ENCODE measurements at regions not wholly inside any gene's neighbourhood (a gene's known extent, or its start where the extent isn't known, plus 50 kb on each side); places are given as distances from the start of the nearest gene placed in this dataset.

- Mint-ChIP-seq H3K27ac (ENCODE audit: unreplicated experiment) (no peak overlapping the region), H3K27me3 (ENCODE audit: low read depth, unreplicated experiment) (no peaks in the 10 kb centered on the region), H3K4me1 (ENCODE audit: low read depth, unreplicated experiment) (no peaks in the 10 kb centered on the region), H3K9me3 (ENCODE audit: unreplicated experiment) (no peaks in the 10 kb centered on the region), H3K36me3 (ENCODE audit: low read depth, unreplicated experiment) (no peaks in the 10 kb centered on the region), H3K4me3 (ENCODE audit: unreplicated experiment) (no peak overlapping the region)
- H3K79me2 ChIP-seq (ENCODE audit: insufficient read depth, low read length), result no peaks in the 10 kb centered on the region
- no peak overlapping the region for H2AFZ ChIP-seq (ENCODE audit: low read depth, low read length)
- no peaks in the 10 kb centered on the region for H4K20me1 ChIP-seq (ENCODE audit: insufficient read depth, low read length)
- H3K36me3 ChIP-seq (ENCODE audit: insufficient read depth, low read length), result no peaks in the 10 kb centered on the region
- H3K27me3 ChIP-seq (ENCODE audit: insufficient read depth, low read length), result no peaks in the 10 kb centered on the region
- TF ChIP-seq CTCF (IDR thresholded peaks at IDR 0.05; ENCODE audit: insufficient read depth, low read depth, low read length), result no peak
- no peak for TF ChIP-seq EZH2 (IDR thresholded peaks at IDR 0.05; ENCODE audit: insufficient read depth, low read length)
- H3K9ac ChIP-seq (ENCODE audit: low read length), result no peak overlapping the region
- no peaks in the 10 kb centered on the region for H3K9me3 ChIP-seq (ENCODE audit: insufficient read depth, low read depth, low read length)
- H3K4me2 ChIP-seq (ENCODE audit: low read length), result no peak overlapping the region
- H3K4me1 ChIP-seq (ENCODE audit: insufficient read depth, low read length), result no peaks in the 10 kb centered on the region
- no peak overlapping the region for H3K4me3 ChIP-seq (ENCODE audit: insufficient read depth, low read depth, low read length)
- H3K27ac ChIP-seq (ENCODE audit: low read depth, low read length), result no peak overlapping the region
- no peak for FAIRE-seq
- no peak for DNase-seq (ENCODE audit: low read depth)
Measured at GRCh38 chr7:119228482-119228881, 1004.0 kb downstream of the ANKRD7 start.

- TF ChIP-seq EZH2 (IDR thresholded peaks at IDR 0.05; ENCODE audit: insufficient read depth, low read length), result no peak
- FAIRE-seq, result no peak
Measured at GRCh38 chr7:119232091-119232490, 1007.6 kb downstream of the ANKRD7 start.

GRCh38 chr7:119233015-119233414, 1008.5 kb downstream of the ANKRD7 start:
- H3K36me3 Mint-ChIP-seq (ENCODE audit: low read depth, unreplicated experiment), result no peaks in the 10 kb centered on the region
- Histone ChIP-seq H3K27me3 (ENCODE audit: insufficient read depth, low read length) (no peaks in the 10 kb centered on the region), H3K36me3 (ENCODE audit: insufficient read depth, low read length) (no peaks in the 10 kb centered on the region), H3K27ac (ENCODE audit: low read depth, low read length) (no peak overlapping the region), H3K4me3 (ENCODE audit: insufficient read depth, low read depth, low read length) (no peak overlapping the region), H3K9me3 (ENCODE audit: insufficient read depth, low read depth, low read length) (no peaks in the 10 kb centered on the region), H3K79me2 (ENCODE audit: insufficient read depth, low read length) (no peaks in the 10 kb centered on the region), H3K9ac (ENCODE audit: low read length) (no peak overlapping the region), H2AFZ (ENCODE audit: low read depth, low read length) (no peak overlapping the region), H3K4me1 (ENCODE audit: insufficient read depth, low read length) (no peaks in the 10 kb centered on the region), H3K4me2 (ENCODE audit: low read length) (no peak overlapping the region), H4K20me1 (ENCODE audit: insufficient read depth, low read length) (no peaks in the 10 kb centered on the region)
- no peak overlapping the region for H3K27ac Mint-ChIP-seq (ENCODE audit: unreplicated experiment)
- no peak for TF ChIP-seq EZH2 (IDR thresholded peaks at IDR 0.05; ENCODE audit: insufficient read depth, low read length)
- no peak for TF ChIP-seq CTCF (IDR thresholded peaks at IDR 0.05; ENCODE audit: insufficient read depth, low read depth, low read length)
- no peaks in the 10 kb centered on the region for H3K4me1 Mint-ChIP-seq (ENCODE audit: low read depth, unreplicated experiment)
- no peak overlapping the region for H3K4me3 Mint-ChIP-seq (ENCODE audit: unreplicated experiment)
- no peak for FAIRE-seq
- no peak for DNase-seq (ENCODE audit: low read depth)
- no peaks in the 10 kb centered on the region for H3K9me3 Mint-ChIP-seq (ENCODE audit: unreplicated experiment)
- H3K27me3 Mint-ChIP-seq (ENCODE audit: low read depth, unreplicated experiment), result no peaks in the 10 kb centered on the region

More at GRCh38 chr7:119232091-119232490, 1007.6 kb downstream of the ANKRD7 start:
- Histone ChIP-seq H3K79me2 (ENCODE audit: insufficient read depth, low read length) (no peaks in the 10 kb centered on the region), H3K4me1 (ENCODE audit: insufficient read depth, low read length) (no peaks in the 10 kb centered on the region), H4K20me1 (ENCODE audit: insufficient read depth, low read length) (no peaks in the 10 kb centered on the region), H2AFZ (ENCODE audit: low read depth, low read length) (no peak overlapping the region), H3K9me3 (ENCODE audit: insufficient read depth, low read depth, low read length) (no peaks in the 10 kb centered on the region), H3K4me2 (ENCODE audit: low read length) (no peak overlapping the region), H3K9ac (ENCODE audit: low read length) (no peak overlapping the region), H3K36me3 (ENCODE audit: insufficient read depth, low read length) (no peaks in the 10 kb centered on the region), H3K27me3 (ENCODE audit: insufficient read depth, low read length) (no peaks in the 10 kb centered on the region), H3K27ac (ENCODE audit: low read depth, low read length) (no peak overlapping the region), H3K4me3 (ENCODE audit: insufficient read depth, low read depth, low read length) (no peak overlapping the region)
- no peak overlapping the region for H3K27ac Mint-ChIP-seq (ENCODE audit: unreplicated experiment)
- H3K9me3 Mint-ChIP-seq (ENCODE audit: unreplicated experiment), result no peaks in the 10 kb centered on the region
- H3K4me1 Mint-ChIP-seq (ENCODE audit: low read depth, unreplicated experiment), result no peaks in the 10 kb centered on the region
- H3K4me3 Mint-ChIP-seq (ENCODE audit: unreplicated experiment), result no peak overlapping the region
- DNase-seq (ENCODE audit: low read depth), result no peak
- no peaks in the 10 kb centered on the region for H3K27me3 Mint-ChIP-seq (ENCODE audit: low read depth, unreplicated experiment)
- H3K36me3 Mint-ChIP-seq (ENCODE audit: low read depth, unreplicated experiment), result no peaks in the 10 kb centered on the region

All from astrocyte (in vitro differentiated cells and primary cell).